HS-5 (cell line): ENCODE measurements at regions not wholly inside any gene's neighbourhood (a gene's known extent, or its start where the extent isn't known, plus 50 kb on each side); places are given as distances from the start of the nearest gene placed in this dataset.
A peak's percentile ranks its signal among the peaks of the same experiment; 100 is the strongest.

ENCODE experiments used
- DNase-seq: peaks from one replicate; pipeline ENCODE4 v3.0.0-alpha.2; 2012; ENCODE audit warnings: low read depth

DNA sequence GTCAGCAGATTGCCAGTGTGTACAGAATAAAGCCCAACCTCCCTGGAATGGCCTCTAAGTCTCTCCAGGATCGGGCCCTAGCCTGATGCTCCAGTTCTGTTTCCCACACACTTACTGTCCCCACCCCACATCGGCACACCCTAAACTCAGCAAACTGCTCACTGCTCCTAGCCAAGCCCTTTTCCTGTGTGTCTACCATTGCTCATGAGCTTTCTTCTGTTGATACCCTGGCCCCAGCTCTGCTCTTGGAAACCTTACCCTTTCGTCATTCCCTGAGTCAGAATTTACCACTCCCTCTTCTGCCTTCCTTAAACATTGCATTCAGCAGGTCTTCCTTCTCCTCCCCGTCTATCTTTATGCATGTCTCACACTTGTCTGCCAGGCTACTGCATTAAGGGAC lies 158.9 kb downstream of the TMX1 start:
- peak; percentile 89 for DNase-seq

- DNase-seq: no peak
Observed at GRCh38 chr14:51400139-51400538, 160.1 kb downstream of the TMX1 start.

DNA sequence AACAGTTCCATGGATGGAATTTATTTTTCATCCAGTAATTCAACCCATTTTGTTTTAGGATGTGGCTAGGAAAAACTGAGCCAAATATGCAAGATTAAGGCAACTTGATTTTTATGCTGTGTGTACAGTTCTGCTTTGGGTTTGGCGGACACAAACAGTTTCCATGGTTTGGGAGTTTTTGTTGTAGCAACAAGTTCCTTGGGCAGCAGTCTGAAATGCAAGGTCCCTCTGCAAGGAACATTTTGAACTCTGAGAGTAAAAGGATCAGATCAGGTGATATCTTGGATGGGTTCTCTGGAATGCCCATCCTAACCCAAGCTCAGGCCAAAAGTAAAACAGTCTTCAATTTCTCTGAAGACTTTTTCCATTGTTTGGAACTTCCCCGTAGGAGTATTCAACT lies 161.2 kb downstream of the TMX1 start:
- no peak for DNase-seq

DNA sequence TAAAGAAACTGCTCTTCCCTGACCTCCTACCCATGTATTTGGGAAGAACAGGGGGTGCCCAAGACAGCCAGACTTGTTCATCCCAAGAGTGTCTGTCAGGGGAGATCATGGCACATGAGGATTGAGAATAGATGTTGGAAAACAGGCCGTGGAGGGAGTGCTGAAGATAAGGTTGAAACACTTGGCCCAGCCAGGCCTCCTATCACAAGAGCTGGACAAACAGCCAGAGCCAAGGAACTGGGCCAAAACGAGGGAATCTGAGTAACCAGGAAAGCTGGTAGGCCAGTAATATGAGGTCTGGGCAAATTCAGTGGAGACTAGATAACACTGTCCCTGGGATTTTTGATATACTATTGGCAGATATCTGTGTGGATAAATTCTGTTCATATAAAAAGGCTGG lies 161.7 kb downstream of the TMX1 start:
- no peak for DNase-seq

DNA sequence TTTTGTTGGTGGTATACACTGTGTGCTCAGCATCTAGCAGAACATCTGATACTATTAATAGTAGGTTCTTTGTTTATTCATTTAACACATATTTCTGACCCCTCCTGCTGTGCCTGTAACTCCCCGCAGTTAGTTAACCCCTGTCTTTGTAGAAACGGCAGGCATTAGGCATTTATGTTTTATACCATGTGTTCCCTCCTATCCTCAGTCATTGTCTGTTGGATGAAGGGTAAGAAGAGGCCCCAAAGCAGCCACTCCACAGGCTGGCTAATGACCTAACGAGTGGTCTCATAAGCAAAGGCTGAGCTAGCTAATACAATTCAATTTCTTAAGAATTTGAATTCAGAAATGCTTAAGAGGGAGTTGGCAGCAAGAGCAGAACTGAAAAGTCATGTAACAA lies 170.8 kb downstream of the TMX1 start:
- DNase-seq: no peak

- DNase-seq: no peak
Observed at GRCh38 chr14:51419685-51420084, 179.6 kb downstream of the TMX1 start.

GRCh38 chr14:51422704-51423103 lies 182.7 kb downstream of the TMX1 start:
- no peak for DNase-seq

GRCh38 chr14:51424041-51424440 lies 184.0 kb downstream of the TMX1 start:
- no peak for DNase-seq

GRCh38 chr14:51424561-51425251 lies 184.7 kb downstream of the TMX1 start:
- DNase-seq: no peak

DNA sequence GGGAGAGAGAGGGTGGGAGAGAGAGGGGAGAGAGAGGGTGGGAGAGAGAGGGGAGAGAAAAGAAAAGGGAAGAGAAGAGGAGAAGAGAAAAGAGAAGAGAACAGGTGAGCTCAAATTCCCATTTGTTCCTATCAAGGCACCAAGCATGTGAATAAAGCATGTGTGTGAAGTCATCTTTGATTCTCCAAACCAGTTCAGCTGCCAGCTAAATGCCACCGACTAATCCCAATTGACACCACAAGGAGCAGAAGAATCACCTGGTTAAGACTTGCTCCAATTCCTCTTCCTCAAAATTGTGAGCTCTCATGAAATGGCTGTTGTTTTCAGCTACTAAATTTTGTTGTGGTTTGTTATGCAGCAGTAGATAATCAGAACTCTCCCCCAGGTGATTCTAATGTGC lies 188.9 kb downstream of the TMX1 start:
- no peak for DNase-seq

GRCh38 chr14:51430079-51430478 lies 190.0 kb downstream of the TMX1 start:
- no peak for DNase-seq

DNA sequence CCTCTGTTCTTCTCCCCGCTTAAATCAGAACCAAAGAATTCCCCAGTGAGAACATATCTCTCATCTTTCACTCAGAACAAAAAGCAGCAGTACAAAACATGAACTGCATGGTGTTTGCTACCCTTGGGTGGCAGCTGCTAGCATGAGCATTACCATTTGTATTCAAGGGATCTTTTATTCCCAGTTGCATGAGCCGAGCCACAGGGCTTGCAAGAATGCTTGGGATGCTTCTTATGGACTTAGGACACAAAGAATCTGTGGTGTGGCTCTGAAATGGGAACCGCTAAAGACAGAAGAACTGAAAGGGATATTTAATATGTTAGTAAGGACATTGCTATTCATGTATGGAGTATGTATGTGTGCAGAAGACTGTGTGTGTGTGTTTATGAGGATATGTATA lies 190.6 kb downstream of the TMX1 start:
- no peak for DNase-seq

- no peak for DNase-seq
Observed at GRCh38 chr14:51431033-51431709, 191.1 kb downstream of the TMX1 start.

- no peak for DNase-seq
Observed at GRCh38 chr14:51431741-51432140, 191.7 kb downstream of the TMX1 start.

DNA sequence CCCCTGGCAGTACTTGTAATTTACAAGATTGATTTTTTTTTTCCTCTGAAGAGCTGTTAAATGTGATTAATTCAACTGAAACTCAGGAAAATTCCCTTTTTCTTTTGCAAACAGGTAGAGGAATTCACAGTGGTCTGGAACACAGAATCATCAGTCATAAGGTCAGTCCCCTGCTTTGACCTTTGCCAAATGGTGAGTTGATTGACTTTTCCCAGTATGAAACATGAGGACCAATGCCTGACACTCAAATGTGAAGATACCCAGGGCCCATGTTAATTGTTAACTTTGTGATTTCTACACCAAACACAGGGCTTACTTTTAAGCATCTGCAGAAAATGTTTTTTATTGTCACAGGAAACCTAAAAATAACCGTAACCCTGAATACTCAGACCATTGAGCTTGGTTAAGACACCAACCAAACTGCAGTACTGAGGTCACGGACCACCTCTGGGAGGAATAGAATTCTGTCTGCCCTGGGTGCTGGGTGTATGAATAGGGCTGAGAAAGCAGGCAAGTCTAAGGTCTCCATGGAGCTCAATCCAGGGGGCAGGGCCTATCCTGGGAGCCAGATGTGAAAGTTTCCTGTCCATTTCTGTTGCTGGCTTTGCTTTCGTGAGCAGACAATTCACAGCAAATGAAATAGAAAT lies 192.4 kb downstream of the TMX1 start:
- no peak for DNase-seq

DNA sequence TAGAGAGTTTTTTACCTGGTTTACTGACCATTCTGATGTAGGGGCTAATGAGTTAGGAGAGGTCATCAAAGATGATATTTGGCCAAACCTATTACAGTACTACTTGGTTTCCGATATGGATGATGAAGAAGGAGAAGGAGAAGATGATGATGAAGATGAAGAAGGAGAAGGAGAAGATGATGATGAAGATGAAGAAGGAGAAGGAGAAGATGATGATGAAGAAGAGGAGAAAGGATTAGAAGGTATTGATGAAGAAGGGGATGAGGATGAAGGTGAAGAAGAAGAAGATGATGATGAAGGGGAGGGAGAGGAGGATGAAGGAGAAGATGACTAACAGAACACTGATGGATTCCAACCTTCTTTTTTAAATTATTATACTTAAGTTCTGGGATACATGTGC lies 196.6 kb downstream of the TMX1 start:
- no peak for DNase-seq

GRCh38 chr14:51439896-51440295 lies 199.8 kb downstream of the TMX1 start:
- DNase-seq: no peak

- no peak for DNase-seq
Observed at GRCh38 chr14:51441001-51441400, 201.0 kb downstream of the TMX1 start.

- peak; percentile 97 for DNase-seq
Observed at GRCh38 chr14:51442513-51443175, 202.6 kb downstream of the TMX1 start.

DNA sequence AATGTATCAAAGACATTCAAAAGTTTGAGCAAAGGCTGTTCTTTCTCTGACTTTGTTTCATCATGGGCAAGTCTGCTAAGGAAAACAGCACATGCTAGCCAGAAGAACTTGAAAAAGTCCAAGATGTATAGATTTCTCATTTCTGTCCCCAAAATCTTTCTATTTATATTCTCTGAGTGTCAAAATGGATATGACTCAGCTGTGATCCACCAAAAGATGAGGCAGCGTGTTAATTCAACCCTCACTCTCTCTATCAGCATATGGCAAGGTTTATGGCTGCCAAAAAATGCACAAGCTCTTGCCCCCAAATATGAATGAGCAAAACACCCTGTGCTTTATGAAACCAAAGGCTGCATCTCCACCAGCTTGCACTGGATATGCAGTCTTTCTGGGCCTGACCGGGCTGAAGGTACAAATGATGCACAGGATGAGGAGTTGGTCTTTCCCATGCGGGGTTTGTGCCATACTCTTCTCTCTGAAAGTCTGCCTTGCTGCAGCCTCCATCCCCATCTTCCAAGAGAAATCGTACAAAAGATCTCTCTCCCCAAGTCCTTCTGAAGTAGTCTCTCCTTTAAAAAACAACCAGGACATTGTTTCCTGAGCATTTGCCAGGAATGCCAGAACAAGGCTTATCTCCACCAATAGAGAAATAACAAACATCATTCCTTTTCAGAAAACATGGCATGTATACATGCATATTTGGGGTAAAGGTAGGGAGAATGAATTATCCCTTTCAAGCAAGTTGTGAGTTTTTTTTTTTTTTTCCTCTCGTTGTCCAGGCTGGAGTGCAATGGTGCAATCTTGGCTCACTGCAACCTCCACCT lies 203.4 kb downstream of the TMX1 start:
- no peak for DNase-seq

DNA sequence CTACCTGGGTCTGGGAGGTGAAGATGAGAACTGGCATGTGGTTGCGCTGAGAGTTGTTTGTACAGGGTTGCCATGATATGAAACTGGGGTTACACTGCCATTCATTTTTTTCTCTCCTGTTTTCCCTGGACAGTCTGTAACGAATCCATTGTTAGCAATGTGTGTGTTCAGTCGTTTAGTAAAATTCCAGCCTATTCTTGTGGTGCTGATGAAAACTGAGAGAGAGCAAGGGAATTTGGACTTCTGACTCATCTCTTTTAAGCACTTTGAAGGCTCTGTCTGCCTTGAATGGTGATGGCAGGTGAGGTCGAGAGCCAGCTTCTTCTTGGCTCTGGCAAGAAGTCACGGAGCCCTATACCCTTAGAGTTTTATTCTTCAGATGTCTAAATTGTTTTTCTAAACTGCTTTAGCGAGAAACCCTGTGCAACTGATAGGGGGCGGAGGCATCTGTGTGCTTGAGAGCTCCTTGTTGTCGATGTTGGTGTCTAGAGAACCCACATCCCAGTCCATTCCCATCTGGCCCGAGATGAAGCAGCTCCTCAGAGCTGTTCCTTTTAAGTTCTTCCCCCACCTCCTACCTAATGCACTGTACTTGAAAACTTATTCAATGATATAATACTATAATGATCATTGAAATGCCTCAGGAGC lies 204.4 kb downstream of the TMX1 start:
- no peak for DNase-seq

DNA sequence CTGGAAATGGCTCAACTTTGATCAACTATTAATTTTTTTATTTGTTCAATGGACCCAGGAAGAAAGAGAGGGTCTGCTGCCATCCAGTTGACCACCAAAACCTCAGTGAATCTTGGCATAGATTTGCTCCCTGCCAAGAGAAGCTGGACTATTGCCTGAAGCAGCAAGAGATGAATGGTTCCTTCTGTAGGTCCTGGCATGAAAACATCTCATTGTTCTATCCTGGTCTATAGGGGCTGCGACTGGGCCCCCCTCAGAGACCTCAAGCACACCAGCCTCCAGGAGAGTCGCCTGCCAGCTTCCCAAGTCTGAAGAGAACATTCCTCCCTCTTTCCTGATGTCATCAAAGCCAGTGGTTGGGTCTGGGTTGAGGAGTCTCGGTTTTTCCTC lies 204.9 kb downstream of the TMX1 start:
- DNase-seq: no peak
